ENCODE measurements at regions not wholly inside any gene's neighbourhood (a gene's known extent, or its start where the extent isn't known, plus 50 kb on each side); places are given as distances from the start of the nearest gene placed in this dataset.

DNA sequence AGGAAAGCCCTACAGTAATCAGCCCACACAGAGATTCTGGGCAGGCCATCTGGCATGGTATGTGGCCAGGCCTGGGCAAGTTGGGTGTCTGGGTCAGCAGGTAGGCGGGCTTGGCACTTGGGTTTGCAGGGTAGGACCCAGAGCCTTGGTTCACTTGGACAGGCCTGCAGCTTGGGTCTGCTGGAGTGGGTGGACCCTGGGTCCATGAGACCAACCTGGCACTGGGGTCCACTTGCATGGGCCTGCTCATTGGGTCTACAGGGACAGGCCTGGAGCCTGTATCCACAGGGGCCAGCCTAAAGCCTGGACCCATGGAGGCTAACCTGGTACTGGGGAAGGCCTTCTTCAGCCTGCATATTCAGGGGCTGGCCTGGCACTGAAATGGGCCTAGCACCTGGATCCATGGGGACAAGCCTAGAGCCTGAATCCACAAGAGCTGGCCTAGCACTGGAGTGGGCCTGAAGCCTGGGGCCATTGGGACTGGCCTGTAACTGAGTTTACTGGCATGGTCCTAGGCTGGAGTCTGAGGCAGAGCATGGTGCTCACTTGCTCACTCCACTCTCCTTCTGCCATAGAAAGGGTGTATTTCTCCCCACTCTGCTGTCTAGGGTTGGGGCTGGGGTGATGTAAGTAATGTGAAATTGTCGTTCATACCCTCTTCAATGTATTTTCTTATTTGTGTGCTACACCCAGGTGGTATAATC lies 315.0 kb downstream of the AHR start:
- CTCF ChIA-PET (ENCODE audit: unreplicated experiment): no interaction called here
- intact Hi-C loops (cut with micrococcal nuclease; ENCODE audit: unreplicated experiment): no loop called here
- H3K9me2 ChIP-seq (ENCODE audit: insufficient read depth, low read length): no peaks in the 10 kb centered on the region
- H3K4me2 ChIP-seq (ENCODE audit: low read length): no peak overlapping the region
- H3K4me3 ChIP-seq (ENCODE audit: low read depth, low read length, poor library complexity, severe bottlenecking): no peak overlapping the region
- H3K4me1 ChIP-seq (ENCODE audit: insufficient read depth, low read length, poor library complexity, severe bottlenecking): no peaks in the 10 kb centered on the region
- POLR2A ChIA-PET: no interaction called here
- DNase-seq (ENCODE audit: low spot score): no peak
- H3K9me3 ChIP-seq (ENCODE audit: low read length): no peaks in the 10 kb centered on the region
- no TSS peak for BruUV-seq (replicated peaks)
- no peak overlapping the region for H2AFZ ChIP-seq (ENCODE audit: low read length)
- no peak overlapping the region for H3K27ac ChIP-seq (ENCODE audit: low read depth, low read length, poor library complexity, severe bottlenecking)
- no peaks in the 10 kb centered on the region for H4K20me1 ChIP-seq (ENCODE audit: insufficient read depth, low read length)
- TF ChIP-seq EZH2phosphoT487 (IDR thresholded peaks at IDR 0.05; ENCODE audit: borderline replicate concordance, low read depth, low read length): no peak
- TF ChIP-seq, protein P1, sequence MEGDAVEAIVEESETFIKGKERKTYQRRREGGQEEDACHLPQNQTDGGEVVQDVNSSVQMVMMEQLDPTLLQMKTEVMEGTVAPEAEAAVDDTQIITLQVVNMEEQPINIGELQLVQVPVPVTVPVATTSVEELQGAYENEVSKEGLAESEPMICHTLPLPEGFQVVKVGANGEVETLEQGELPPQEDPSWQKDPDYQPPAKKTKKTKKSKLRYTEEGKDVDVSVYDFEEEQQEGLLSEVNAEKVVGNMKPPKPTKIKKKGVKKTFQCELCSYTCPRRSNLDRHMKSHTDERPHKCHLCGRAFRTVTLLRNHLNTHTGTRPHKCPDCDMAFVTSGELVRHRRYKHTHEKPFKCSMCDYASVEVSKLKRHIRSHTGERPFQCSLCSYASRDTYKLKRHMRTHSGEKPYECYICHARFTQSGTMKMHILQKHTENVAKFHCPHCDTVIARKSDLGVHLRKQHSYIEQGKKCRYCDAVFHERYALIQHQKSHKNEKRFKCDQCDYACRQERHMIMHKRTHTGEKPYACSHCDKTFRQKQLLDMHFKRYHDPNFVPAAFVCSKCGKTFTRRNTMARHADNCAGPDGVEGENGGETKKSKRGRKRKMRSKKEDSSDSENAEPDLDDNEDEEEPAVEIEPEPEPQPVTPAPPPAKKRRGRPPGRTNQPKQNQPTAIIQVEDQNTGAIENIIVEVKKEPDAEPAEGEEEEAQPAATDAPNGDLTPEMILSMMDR (conservative IDR thresholded peaks at IDR 0.05; ENCODE audit: low read length): no peak
- H3K79me2 ChIP-seq (ENCODE audit: insufficient read depth, low read depth, low read length): no peaks in the 10 kb centered on the region
- H3K36me3 ChIP-seq (ENCODE audit: insufficient read depth, low read length): no peaks in the 10 kb centered on the region

DNA sequence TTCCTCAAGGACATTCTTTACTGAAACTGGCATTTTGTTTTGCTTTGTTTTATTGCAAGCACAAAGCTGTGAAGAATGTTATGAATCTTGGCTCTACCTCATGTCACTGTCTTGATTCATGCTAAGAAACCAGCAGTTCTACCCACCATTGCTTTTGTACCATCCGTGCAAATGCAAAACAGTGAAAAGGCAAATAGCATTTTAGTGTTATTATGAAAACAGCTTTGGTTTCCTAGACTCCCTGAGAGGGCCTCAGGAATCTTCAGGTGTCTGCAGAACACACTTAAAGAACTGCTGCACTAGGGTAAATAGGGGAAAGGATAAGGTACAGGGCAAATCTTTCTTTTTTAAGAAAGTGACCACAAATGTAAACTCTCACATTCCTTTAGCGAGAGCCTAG lies 318.9 kb downstream of the AHR start:
- no peak for DNase-seq (ENCODE audit: low spot score)
- Histone ChIP-seq H3K4me2 (ENCODE audit: low read length) (no peak overlapping the region), H2AFZ (ENCODE audit: low read length) (no peak overlapping the region), H3K79me2 (ENCODE audit: insufficient read depth, low read depth, low read length) (no peaks in the 10 kb centered on the region), H3K9me3 (ENCODE audit: low read length) (no peaks in the 10 kb centered on the region), H3K4me3 (ENCODE audit: low read depth, low read length, poor library complexity, severe bottlenecking) (no peak overlapping the region), H3K4me1 (ENCODE audit: insufficient read depth, low read length, poor library complexity, severe bottlenecking) (no peaks in the 10 kb centered on the region), H3K9me2 (ENCODE audit: insufficient read depth, low read length) (no peaks in the 10 kb centered on the region), H4K20me1 (ENCODE audit: insufficient read depth, low read length) (no peaks in the 10 kb centered on the region), H3K27ac (ENCODE audit: low read depth, low read length, poor library complexity, severe bottlenecking) (no peak overlapping the region), H3K36me3 (ENCODE audit: insufficient read depth, low read length) (no peaks in the 10 kb centered on the region)
- ChIA-PET CTCF (ENCODE audit: unreplicated experiment) (no interaction called here), POLR2A (no interaction called here)
- BruUV-seq (replicated peaks): no TSS peak
- TF ChIP-seq, protein P1 (conservative IDR thresholded peaks at IDR 0.05; ENCODE audit: low read length): no peak
- TF ChIP-seq EZH2phosphoT487 (IDR thresholded peaks at IDR 0.05; ENCODE audit: borderline replicate concordance, low read depth, low read length): no peak
- intact Hi-C loops (cut with micrococcal nuclease; ENCODE audit: unreplicated experiment): no loop called here

DNA sequence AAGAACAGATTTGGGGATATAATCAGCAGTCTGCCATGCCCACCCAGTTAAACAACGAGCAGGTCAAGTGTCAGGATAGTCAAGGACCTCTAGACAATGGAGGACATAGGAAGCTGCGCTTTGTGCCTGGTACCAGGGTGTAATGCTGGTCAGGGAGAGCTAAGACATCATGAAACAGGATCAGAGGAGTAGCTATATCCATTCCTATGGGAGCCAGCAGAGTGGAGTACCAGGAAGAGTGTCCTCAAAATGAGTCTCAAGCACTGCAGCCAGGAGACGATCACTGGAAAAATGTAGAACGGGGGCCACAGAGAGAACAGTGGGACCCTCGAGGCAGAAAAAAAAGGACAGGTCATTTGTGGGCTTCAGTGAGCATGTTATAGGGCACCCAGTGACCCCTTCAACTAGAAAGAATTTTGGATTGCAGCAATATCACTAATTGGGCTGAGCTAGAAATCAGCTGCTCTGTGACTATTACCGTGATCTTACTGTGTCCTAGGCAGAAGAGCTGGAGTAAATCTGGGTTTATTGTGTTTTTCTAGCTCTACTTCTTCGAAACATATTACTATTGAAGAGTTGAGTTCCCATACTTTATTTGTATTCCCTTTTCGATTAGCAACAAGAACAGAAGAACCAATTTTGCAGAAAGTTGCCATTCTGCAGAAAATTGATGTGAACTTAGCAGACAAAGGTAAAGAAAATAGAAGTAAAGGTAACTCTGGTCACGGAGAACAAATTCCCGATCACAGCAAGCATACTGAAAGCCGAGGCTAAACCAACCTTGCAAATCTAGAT lies 319.6 kb downstream of the AHR start:
- no peak for DNase-seq (ENCODE audit: low spot score)
- no TSS peak for BruUV-seq (replicated peaks)
- Histone ChIP-seq H3K9me2 (ENCODE audit: insufficient read depth, low read length) (no peaks in the 10 kb centered on the region), H3K4me3 (ENCODE audit: low read depth, low read length, poor library complexity, severe bottlenecking) (no peak overlapping the region), H3K79me2 (ENCODE audit: insufficient read depth, low read depth, low read length) (no peaks in the 10 kb centered on the region), H4K20me1 (ENCODE audit: insufficient read depth, low read length) (no peaks in the 10 kb centered on the region), H3K36me3 (ENCODE audit: insufficient read depth, low read length) (no peaks in the 10 kb centered on the region), H3K9me3 (ENCODE audit: low read length) (no peaks in the 10 kb centered on the region), H3K4me2 (ENCODE audit: low read length) (no peak overlapping the region), H3K27ac (ENCODE audit: low read depth, low read length, poor library complexity, severe bottlenecking) (no peak overlapping the region), H3K4me1 (ENCODE audit: insufficient read depth, low read length, poor library complexity, severe bottlenecking) (no peaks in the 10 kb centered on the region), H2AFZ (ENCODE audit: low read length) (no peak overlapping the region)
- TF ChIP-seq, protein P1 (conservative IDR thresholded peaks at IDR 0.05; ENCODE audit: low read length): no peak
- no peak for TF ChIP-seq EZH2phosphoT487 (IDR thresholded peaks at IDR 0.05; ENCODE audit: borderline replicate concordance, low read depth, low read length)
- POLR2A ChIA-PET: interaction anchor here (0.6 to 0.8 kb wide), 2 partner anchors 11 to 77 kb away, joined by 3 read pairs; no protein-coding TSS in a partner anchor
- intact Hi-C loops (cut with micrococcal nuclease; ENCODE audit: unreplicated experiment): no loop called here
- CTCF ChIA-PET (ENCODE audit: unreplicated experiment): no interaction called here

Data from OCI-LY7 (cell line).